ENCODE measurements at regions not wholly inside any gene's neighbourhood (a gene's known extent, or its start where the extent isn't known, plus 50 kb on each side); places are given as distances from the start of the nearest gene placed in this dataset.

DNA sequence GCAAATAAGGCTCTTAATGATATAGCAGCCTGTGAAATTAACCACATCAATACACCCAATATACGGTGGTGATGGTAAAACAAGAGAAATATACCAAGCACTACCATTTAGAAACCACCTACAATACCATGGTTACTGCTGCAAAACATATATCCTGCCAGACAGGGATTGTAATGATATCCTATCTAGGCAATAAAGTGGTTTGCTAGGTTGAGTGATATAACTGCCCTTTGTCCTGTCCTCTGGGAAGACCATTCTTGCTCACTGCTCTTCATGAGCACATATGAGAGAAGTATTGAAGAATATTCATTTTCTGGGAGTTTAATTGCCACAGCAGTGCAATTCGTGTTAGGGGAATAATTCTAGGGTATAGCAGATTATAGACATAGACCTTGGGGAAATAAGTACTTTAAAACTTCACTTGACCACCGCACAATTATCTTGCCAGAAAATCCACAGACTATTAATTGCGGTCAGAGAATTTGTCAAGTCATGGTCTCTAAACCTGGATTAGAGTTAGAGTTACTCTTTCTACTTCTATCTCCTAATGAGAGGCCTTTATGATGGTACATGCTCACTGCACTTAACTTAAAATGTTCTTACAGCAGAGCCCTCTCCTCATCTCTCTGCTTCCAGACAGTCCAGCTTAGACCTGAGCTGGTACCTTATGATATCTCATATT lies 413.0 kb downstream of the ZNF608 start:
- Histone ChIP-seq H3K9me3 (no peaks in the 10 kb centered on the region), H3K4me1 (no peaks in the 10 kb centered on the region), H3K27ac (no peak overlapping the region), H3K4me3 (no peak overlapping the region), H3K27me3 (no peaks in the 10 kb centered on the region), H3K36me3 (no peaks in the 10 kb centered on the region)
- ATAC-seq (no peak), DNase-seq (no peak)
- intact Hi-C loops (cut with DNase I): no loop called here
- TF ChIP-seq, protein P1, sequence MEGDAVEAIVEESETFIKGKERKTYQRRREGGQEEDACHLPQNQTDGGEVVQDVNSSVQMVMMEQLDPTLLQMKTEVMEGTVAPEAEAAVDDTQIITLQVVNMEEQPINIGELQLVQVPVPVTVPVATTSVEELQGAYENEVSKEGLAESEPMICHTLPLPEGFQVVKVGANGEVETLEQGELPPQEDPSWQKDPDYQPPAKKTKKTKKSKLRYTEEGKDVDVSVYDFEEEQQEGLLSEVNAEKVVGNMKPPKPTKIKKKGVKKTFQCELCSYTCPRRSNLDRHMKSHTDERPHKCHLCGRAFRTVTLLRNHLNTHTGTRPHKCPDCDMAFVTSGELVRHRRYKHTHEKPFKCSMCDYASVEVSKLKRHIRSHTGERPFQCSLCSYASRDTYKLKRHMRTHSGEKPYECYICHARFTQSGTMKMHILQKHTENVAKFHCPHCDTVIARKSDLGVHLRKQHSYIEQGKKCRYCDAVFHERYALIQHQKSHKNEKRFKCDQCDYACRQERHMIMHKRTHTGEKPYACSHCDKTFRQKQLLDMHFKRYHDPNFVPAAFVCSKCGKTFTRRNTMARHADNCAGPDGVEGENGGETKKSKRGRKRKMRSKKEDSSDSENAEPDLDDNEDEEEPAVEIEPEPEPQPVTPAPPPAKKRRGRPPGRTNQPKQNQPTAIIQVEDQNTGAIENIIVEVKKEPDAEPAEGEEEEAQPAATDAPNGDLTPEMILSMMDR (IDR thresholded peaks at IDR 0.05): no peak
- no peak for TF ChIP-seq POLR2A (IDR thresholded peaks at IDR 0.05)
- 61% methylated on average over 3 of the region's 4 CpGs for WGBS (ENCODE audit: insufficient coverage, low coverage, low lambda C conversion rate, missing lambda C conversion rate)

DNA sequence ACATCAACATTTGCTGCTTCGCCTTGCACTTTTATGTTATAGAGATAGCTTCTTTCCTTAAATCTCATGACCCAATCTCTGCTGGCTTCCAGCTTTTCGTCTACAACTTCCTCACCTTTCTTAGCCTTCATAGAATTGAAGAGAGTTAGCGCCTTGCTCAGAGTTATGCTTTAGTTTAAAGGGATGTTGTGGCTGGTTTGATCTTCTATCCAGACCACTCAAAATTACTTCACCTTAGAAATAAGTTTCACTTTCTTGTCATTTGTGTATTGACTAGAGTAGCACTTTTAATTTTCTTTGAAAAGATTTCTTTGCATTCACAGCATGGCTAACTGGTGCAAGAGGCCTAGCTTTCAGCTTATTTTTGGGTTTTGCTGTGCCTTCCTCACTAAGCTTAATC lies 414.2 kb downstream of the ZNF608 start:
- DNase-seq: no peak
- WGBS (ENCODE audit: insufficient coverage, low coverage, low lambda C conversion rate, missing lambda C conversion rate): 72% methylated on average over 3 of the region's 3 CpGs
- no peak overlapping the region for H3K27ac ChIP-seq
- H3K27me3 ChIP-seq: no peaks in the 10 kb centered on the region
- no peaks in the 10 kb centered on the region for H3K36me3 ChIP-seq
- no peaks in the 10 kb centered on the region for H3K4me1 ChIP-seq
- intact Hi-C loops (cut with DNase I): no loop called here
- no peak overlapping the region for H3K4me3 ChIP-seq
- no peak for ATAC-seq
- TF ChIP-seq, protein P1 (IDR thresholded peaks at IDR 0.05): no peak
- TF ChIP-seq POLR2A (IDR thresholded peaks at IDR 0.05): no peak
- H3K9me3 ChIP-seq: no peaks in the 10 kb centered on the region

DNA sequence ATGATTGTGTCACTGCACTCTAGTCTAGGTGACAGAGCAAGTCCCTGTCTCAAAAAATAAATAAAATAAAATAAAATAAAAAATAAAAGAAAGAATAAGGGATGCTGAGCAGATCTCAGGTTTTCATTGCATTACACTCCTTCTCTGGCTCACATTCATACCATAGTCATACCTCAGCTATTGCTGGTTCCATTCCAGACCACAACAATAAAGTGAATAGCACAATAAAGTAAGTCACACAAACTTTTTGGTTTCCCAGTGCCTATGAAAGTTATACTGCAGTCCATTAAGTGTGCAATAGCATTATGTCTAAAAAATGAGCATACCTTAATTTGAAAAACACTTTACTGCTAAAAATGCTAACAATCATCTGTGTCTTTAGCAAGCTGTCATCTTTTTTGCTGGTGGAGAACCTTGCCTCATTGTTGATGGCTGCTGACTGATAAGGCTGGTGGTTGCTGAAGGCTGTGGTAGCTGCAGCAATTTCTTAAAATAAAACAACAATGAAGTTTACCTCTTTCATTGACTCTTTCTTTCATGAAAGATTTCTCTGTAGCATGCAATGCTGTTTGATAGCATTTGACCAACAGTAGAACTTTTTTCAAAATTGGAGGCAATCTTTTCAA lies 415.7 kb downstream of the ZNF608 start:
- Histone ChIP-seq H3K4me1 (no peaks in the 10 kb centered on the region), H3K36me3 (no peaks in the 10 kb centered on the region), H3K27me3 (no peaks in the 10 kb centered on the region), H3K9me3 (no peaks in the 10 kb centered on the region), H3K27ac (no peak overlapping the region), H3K4me3 (no peak overlapping the region)
- no peak for ATAC-seq
- no peak for DNase-seq
- intact Hi-C loops (cut with DNase I): no loop called here
- no peak for TF ChIP-seq POLR2A (IDR thresholded peaks at IDR 0.05)
- TF ChIP-seq, protein P1 (IDR thresholded peaks at IDR 0.05): no peak

DNA sequence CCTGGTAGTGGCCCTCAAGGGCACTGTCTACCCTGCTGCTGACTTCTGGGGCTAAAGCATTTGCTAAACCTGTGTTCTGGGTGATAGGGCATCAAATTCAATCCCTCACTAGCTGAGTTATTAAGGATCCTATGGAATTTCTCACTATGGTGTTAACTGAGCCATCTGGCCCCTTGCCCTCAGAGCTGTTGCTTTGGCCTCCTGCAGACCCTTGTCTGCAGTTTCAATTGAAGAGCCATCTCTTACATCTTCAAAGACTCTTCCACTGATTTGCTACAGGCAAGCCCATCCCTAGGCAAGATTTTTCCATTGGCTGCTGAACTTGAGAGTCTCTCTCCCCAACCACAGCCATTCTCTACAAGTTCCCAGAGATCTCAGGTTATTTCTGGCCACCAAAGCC lies 418.2 kb downstream of the ZNF608 start:
- no peak for DNase-seq
- TF ChIP-seq POLR2A (IDR thresholded peaks at IDR 0.05): no peak
- TF ChIP-seq, protein P1 (IDR thresholded peaks at IDR 0.05): no peak
- H3K36me3 ChIP-seq: no peaks in the 10 kb centered on the region
- ATAC-seq: no peak
- no peak overlapping the region for H3K27ac ChIP-seq
- intact Hi-C loops (cut with DNase I): no loop called here
- no peaks in the 10 kb centered on the region for H3K9me3 ChIP-seq
- no peaks in the 10 kb centered on the region for H3K27me3 ChIP-seq
- no peaks in the 10 kb centered on the region for H3K4me1 ChIP-seq
- no peak overlapping the region for H3K4me3 ChIP-seq

Measured in right lobe of liver (tissue), 6 donors.